CD1c-positive myeloid dendritic cell (primary cell): ENCODE measurements at regions not wholly inside any gene's neighbourhood (a gene's known extent, or its start where the extent isn't known, plus 50 kb on each side); places are given as distances from the start of the nearest gene placed in this dataset.
"Not testable (repeated sequence)": the region's sequence is repeated elsewhere in the genome, so short reads cannot be mapped to it uniquely, and the experiment has no call there.

Experiments
- DNase-seq: peaks from one replicate; pipeline ENCODE4 v3.0.0-alpha.2; 2016; ENCODE audit errors: extremely low spot score

- no peak for DNase-seq
Observed at GRCh38 chr11:25758145-25758661, 573.7 kb upstream of the ANO3 start.

GRCh38 chr11:25766332-25767015 lies 565.5 kb upstream of the ANO3 start:
- DNase-seq: no peak

- DNase-seq: no peak
Observed at GRCh38 chr11:25769287-25769686, 562.6 kb upstream of the ANO3 start.

GRCh38 chr11:25771605-25772004 lies 560.3 kb upstream of the ANO3 start:
- no peak for DNase-seq

- no peak for DNase-seq
Observed at GRCh38 chr11:25775603-25776002, 556.3 kb upstream of the ANO3 start.

GRCh38 chr11:25776238-25776637 lies 555.7 kb upstream of the ANO3 start:
- no peak for DNase-seq

- no peak for DNase-seq
Observed at GRCh38 chr11:25777343-25777742, 554.6 kb upstream of the ANO3 start.

- DNase-seq: no peak
Observed at GRCh38 chr11:25779033-25779432, 552.9 kb upstream of the ANO3 start.

GRCh38 chr11:25787416-25787815 lies 544.5 kb upstream of the ANO3 start:
- DNase-seq: no peak

GRCh38 chr11:25790396-25790795 lies 541.5 kb upstream of the ANO3 start:
- DNase-seq: no peak

- DNase-seq: no peak
Observed at GRCh38 chr11:25793637-25794036, 538.3 kb upstream of the ANO3 start.

GRCh38 chr11:25794804-25795203 lies 537.1 kb upstream of the ANO3 start:
- DNase-seq: no peak

- DNase-seq: no peak
Observed at GRCh38 chr11:25816411-25816810, 515.5 kb upstream of the ANO3 start.

GRCh38 chr11:25824688-25825087 lies 507.2 kb upstream of the ANO3 start:
- DNase-seq: no peak

GRCh38 chr11:25831485-25831884 lies 500.4 kb upstream of the ANO3 start:
- not testable (repeated sequence) for DNase-seq

- no peak for DNase-seq
Observed at GRCh38 chr11:25838918-25839625, 492.9 kb upstream of the ANO3 start.

GRCh38 chr11:25844811-25845210 lies 487.1 kb upstream of the ANO3 start:
- DNase-seq: no peak

GRCh38 chr11:25855916-25856315 lies 476.0 kb upstream of the ANO3 start:
- DNase-seq: no peak

- DNase-seq: no peak
Observed at GRCh38 chr11:25859776-25860175, 472.2 kb upstream of the ANO3 start.

GRCh38 chr11:25860677-25861450 lies 471.1 kb upstream of the ANO3 start:
- DNase-seq: no peak

GRCh38 chr11:25862159-25862558 lies 469.8 kb upstream of the ANO3 start:
- DNase-seq: no peak

GRCh38 chr11:25863986-25864385 lies 467.9 kb upstream of the ANO3 start:
- no peak for DNase-seq
